Uterus (tissue), 2 donors: ENCODE measurements at regions not wholly inside any gene's neighbourhood (a gene's known extent, or its start where the extent isn't known, plus 50 kb on each side); places are given as distances from the start of the nearest gene placed in this dataset.

ENCODE experiments used
- POLR2A ChIP-seq, 2 donors: fragments of 450-650 bp; IDR thresholded peaks; one replicate each; pipeline ENCODE4 v1.6.1; 2016; ENCODE audit warnings: antibody characterized with exemption in 2 of 2, mild to moderate bottlenecking in 1 of 2, moderate library complexity in 1 of 2
- TF ChIP-seq, protein P1 (sequence below), 4 experiments: fragments of 200-600 bp in 2 of 4; fragments of 450-650 bp in 2 of 4; sonication (generic) in 2 of 4; IDR thresholded peaks; one replicate each; pipeline ENCODE4 v1.5.1; 2016 to 2019; ENCODE audit warnings: antibody characterized with exemption in 4 of 4, mild to moderate bottlenecking in 2 of 4, moderate library complexity in 1 of 4

GRCh38 chr12:42868291-42868690 is 278.7 kb upstream of the PRICKLE1 start:
- TF ChIP-seq, protein P1, sequence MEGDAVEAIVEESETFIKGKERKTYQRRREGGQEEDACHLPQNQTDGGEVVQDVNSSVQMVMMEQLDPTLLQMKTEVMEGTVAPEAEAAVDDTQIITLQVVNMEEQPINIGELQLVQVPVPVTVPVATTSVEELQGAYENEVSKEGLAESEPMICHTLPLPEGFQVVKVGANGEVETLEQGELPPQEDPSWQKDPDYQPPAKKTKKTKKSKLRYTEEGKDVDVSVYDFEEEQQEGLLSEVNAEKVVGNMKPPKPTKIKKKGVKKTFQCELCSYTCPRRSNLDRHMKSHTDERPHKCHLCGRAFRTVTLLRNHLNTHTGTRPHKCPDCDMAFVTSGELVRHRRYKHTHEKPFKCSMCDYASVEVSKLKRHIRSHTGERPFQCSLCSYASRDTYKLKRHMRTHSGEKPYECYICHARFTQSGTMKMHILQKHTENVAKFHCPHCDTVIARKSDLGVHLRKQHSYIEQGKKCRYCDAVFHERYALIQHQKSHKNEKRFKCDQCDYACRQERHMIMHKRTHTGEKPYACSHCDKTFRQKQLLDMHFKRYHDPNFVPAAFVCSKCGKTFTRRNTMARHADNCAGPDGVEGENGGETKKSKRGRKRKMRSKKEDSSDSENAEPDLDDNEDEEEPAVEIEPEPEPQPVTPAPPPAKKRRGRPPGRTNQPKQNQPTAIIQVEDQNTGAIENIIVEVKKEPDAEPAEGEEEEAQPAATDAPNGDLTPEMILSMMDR (IDR thresholded peaks at IDR 0.05) = no peak
- TF ChIP-seq POLR2A (IDR thresholded peaks at IDR 0.05) = no peak
